K562 (cell line): ENCODE measurements at regions not wholly inside any gene's neighbourhood (a gene's known extent, or its start where the extent isn't known, plus 50 kb on each side); places are given as distances from the start of the nearest gene placed in this dataset.

Source experiments
- ATAC-seq: fragments of 200-7000 bp; cut with Tn5 transposase; 3 replicates; pipeline ENCODE4 v1.9.1; 2020; ENCODE audit warnings: moderate library complexity
- BruUV-seq: library from RNA; stranded (reverse); fragments of 400-500 nt; replicated peaks from 2 replicates; lab custom pipeline; 2021; lab: Mats Ljungman, UMichigan
- CTCF ChIA-PET: fragments of 300-600 bp; formaldehyde crosslinking; extraction: SDS; loops from one replicate; lab custom pipeline; 2021; ENCODE audit warnings: low intra/inter-chr PET ratio; lab: Yijun Ruan, JAX
- POLR2A ChIA-PET: fragments of 300-600, 350-650 bp; sonication (Branson Sonifier 250); formaldehyde crosslinking; extraction: SDS; loops from one replicate; lab custom pipeline; 2021; ENCODE audit warnings: antibody characterized with exemption, inconsistent platforms; lab: Yijun Ruan, JAX
- DNase-seq, 4 experiments: peaks; one replicate each; pipeline versions ENCODE4 v3.0.0 to v3.0.0-alpha.2; 2011 to 2018; ENCODE audit warnings: low spot score in 3 of 4, mixed read lengths in 3 of 4; ENCODE audit errors: extremely low read depth in 1 of 4
- FAIRE-seq: peaks from 2 replicates; lab custom pipeline; 2011; peaks lifted over from hg19 to GRCh38; lab: Jason Lieb, UNC
- H2AFZ ChIP-seq: 2 replicates; pipeline ENCODE4 v1.6.0; 2011; ENCODE audit warnings: low read depth, low read length, control low read depth, inconsistent platforms
- H3K27ac ChIP-seq: fragments of 200-600 bp; 3 replicates; pipeline ENCODE4 v1.8.0; 2011; ENCODE audit warnings: low read depth, mild to moderate bottlenecking, control low read depth, inconsistent platforms, low read length, moderate library complexity, mixed read lengths; ENCODE audit errors: extremely low read depth
- H3K27me3 ChIP-seq, 2 experiments: fragments of 300-600 bp in 1 of 2; 2 replicates in 1 of 2; 3 replicates in 1 of 2; pipeline versions ENCODE4 v1.6.0 to v1.8.0; 2011; ENCODE audit warnings: inconsistent platforms in 2 of 2, low read length in 2 of 2, mild to moderate bottlenecking in 1 of 2, mixed read lengths in 1 of 2, moderate library complexity in 1 of 2; ENCODE audit not compliant: control insufficient read depth in 2 of 2, insufficient read depth in 2 of 2
- H3K36me3 ChIP-seq: fragments of 300-600 bp; 3 replicates; pipeline ENCODE4 v1.8.0; 2011; ENCODE audit warnings: mild to moderate bottlenecking, low read length, inconsistent platforms; ENCODE audit not compliant: control insufficient read depth, insufficient read depth
- H3K4me1 ChIP-seq, 2 experiments: fragments of 200-600 bp in 1 of 2; replicated peaks in 1 of 2; 2 replicates in 1 of 2; 3 replicates in 1 of 2; pipeline versions ENCODE4 v1.5.1 to v1.8.0; 2011; ENCODE audit warnings: inconsistent platforms in 2 of 2, low read length in 2 of 2, mild to moderate bottlenecking in 1 of 2, mixed read lengths in 1 of 2, moderate library complexity in 1 of 2; ENCODE audit not compliant: control insufficient read depth in 2 of 2, insufficient read depth in 2 of 2
- H3K4me2 ChIP-seq: 2 replicates; pipeline ENCODE4 v1.6.1; 2011; ENCODE audit warnings: low read length, control low read depth, inconsistent platforms, mixed read lengths; ENCODE audit not compliant: insufficient read depth
- H3K4me3 ChIP-seq: fragments of 200-600 bp; sonication (generic), shearing (Covaris generic); 2 replicates; pipeline ENCODE4 v1.5.1; 2016; ENCODE audit warnings: control low read depth, inconsistent platforms
- H3K79me2 ChIP-seq: fragments of 200-600 bp; 3 replicates; pipeline ENCODE4 v1.8.0; 2011; ENCODE audit warnings: low read length, inconsistent platforms; ENCODE audit not compliant: control insufficient read depth, insufficient read depth
- H3K9ac ChIP-seq, 2 experiments: 2 replicates each; pipeline versions ENCODE4 v1.6.0 to v1.6.1; 2011; ENCODE audit warnings: low read depth in 2 of 2, low read length in 2 of 2, control low read depth in 1 of 2, inconsistent platforms in 1 of 2, mild to moderate bottlenecking in 1 of 2, mixed read lengths in 1 of 2; ENCODE audit not compliant: insufficient read depth in 1 of 2
- H3K9me1 ChIP-seq: one replicate; pipeline ENCODE4 v1.6.0; 2011; ENCODE audit warnings: inconsistent platforms, mild to moderate bottlenecking, low read length, moderate library complexity; ENCODE audit not compliant: control insufficient read depth, insufficient read depth
- H3K9me3 ChIP-seq: replicated peaks from 2 replicates; pipeline ENCODE4 v1.5.1; 2011; ENCODE audit warnings: low read depth, low read length, inconsistent platforms; ENCODE audit not compliant: control insufficient read depth, insufficient read depth
- H4K20me1 ChIP-seq: replicated peaks from 2 replicates; pipeline ENCODE4 v1.6.1; 2011; ENCODE audit warnings: low read length, inconsistent platforms, mixed read lengths; ENCODE audit not compliant: control insufficient read depth, insufficient read depth
- E2F5 ChIP-seq: sonication (generic); formaldehyde crosslinking; IDR thresholded peaks from 2 replicates; pipeline ENCODE4 v1.8.0; 2022; ENCODE audit warnings: mild to moderate bottlenecking, missing genetic modification reagents
- ERF ChIP-seq: fragments of 450-650 bp; formaldehyde crosslinking; IDR thresholded peaks from 2 replicates; pipeline ENCODE4 v1.4.0; 2020; ENCODE audit warnings: mild to moderate bottlenecking, mixed read lengths
- EWSR1 ChIP-seq: fragments of 450-650 bp; IDR thresholded peaks from 2 replicates; pipeline ENCODE4 v1.6.1; 2018; ENCODE audit warnings: borderline replicate concordance, mild to moderate bottlenecking, low read depth, moderate library complexity; ENCODE audit not compliant: partially characterized antibody
- GATAD2B ChIP-seq: fragments of 450-650 bp; IDR thresholded peaks from 2 replicates; pipeline ENCODE4 v1.6.1; 2017; ENCODE audit warnings: mild to moderate bottlenecking, borderline replicate concordance
- KLF6 ChIP-seq: fragments of 250-450 bp; sonication (Bioruptor Pico); IDR thresholded peaks from 2 replicates; pipeline ENCODE4 v1.4.0; 2020; ENCODE audit warnings: mild to moderate bottlenecking, moderate library complexity, borderline replicate concordance
- NKRF ChIP-seq: fragments of 450-650 bp; IDR thresholded peaks from 2 replicates; pipeline ENCODE4 v1.6.1; 2016; ENCODE audit warnings: borderline replicate concordance
- NR1H2 ChIP-seq: sonication (generic); formaldehyde crosslinking; IDR thresholded peaks from 2 replicates; pipeline ENCODE4 v1.4.0; 2020; ENCODE audit warnings: mild to moderate bottlenecking, missing genetic modification reagents
- PBX2 ChIP-seq, 2 experiments: IDR thresholded peaks in 1 of 2; conservative IDR thresholded peaks in 1 of 2; 2 replicates each; pipeline ENCODE4 v1.6.1; 2016; ENCODE audit warnings: low read depth in 2 of 2, mild to moderate bottlenecking in 1 of 2, missing compliant biosample characterization in 1 of 2, missing genetic modification characterization in 1 of 2, moderate library complexity in 1 of 2
- RFX5 ChIP-seq: IDR thresholded peaks from 2 replicates; pipeline ENCODE4 v1.6.1; 2011; ENCODE audit warnings: low read depth, mild to moderate bottlenecking, improper control_type of control experiment, low read length
- SP1 ChIP-seq: sonication (generic); formaldehyde crosslinking; IDR thresholded peaks from 2 replicates; pipeline ENCODE4 v1.8.1; 2022; ENCODE audit warnings: mild to moderate bottlenecking, missing genetic modification reagents
- ZBTB17 ChIP-seq: fragments of 450-650 bp; formaldehyde crosslinking; IDR thresholded peaks from 2 replicates; pipeline ENCODE4 v1.4.0; 2020; ENCODE audit warnings: mild to moderate bottlenecking
- ZNF165 ChIP-seq: fragments of 250-450 bp; sonication (Bioruptor Pico); IDR thresholded peaks from 2 replicates; pipeline ENCODE4 v1.4.0; 2020; ENCODE audit warnings: borderline replicate concordance
- ZNF695 ChIP-seq: fragments of 450-650 bp; formaldehyde crosslinking; IDR thresholded peaks from 2 replicates; pipeline ENCODE4 v1.4.0; 2020; ENCODE audit warnings: mild to moderate bottlenecking, moderate library complexity
- WGBS: fragments of 100-300 bp; shearing (Covaris generic); methylation state at CpG from one replicate; pipeline ENCODE4 v1.1.6; 2016; ENCODE audit warnings: low coverage, mixed read lengths; ENCODE audit not compliant: insufficient coverage; ENCODE audit errors: missing lambda C conversion rate; 5-methylcytosine and 5-hydroxymethylcytosine counted together
- in situ Hi-C: fragments of 300-500 bp; cut with MboI; formaldehyde crosslinking; loops from 4 replicates; pipeline ENCODE4 v1.15.0; 2018; ENCODE audit warnings: inconsistent platforms, mixed read lengths
- intact Hi-C: fragments of 100-400 bp; cut with micrococcal nuclease; formaldehyde crosslinking; loops from 2 replicates; pipeline ENCODE4 v1.14.2; 2022

- Histone ChIP-seq H3K27ac (no peak overlapping the region), H3K4me3 (no peak overlapping the region), H4K20me1 (no peaks in the 10 kb centered on the region), H3K4me1 (no peaks in the 10 kb centered on the region), H3K36me3 (no peaks in the 10 kb centered on the region), H2AFZ (no peak overlapping the region), H3K9ac (no peak overlapping the region), H3K4me2 (no peak overlapping the region), H3K79me2 (no peaks in the 10 kb centered on the region), H3K9me1 (no peaks in the 10 kb centered on the region), H3K9me3 (no peaks in the 10 kb centered on the region), H3K27me3 (no peaks in the 10 kb centered on the region)
- DNase-seq (no peak), ATAC-seq (no peak), FAIRE-seq (no peak)
- WGBS = 0% methylated on average over 1 of the region's 1 CpG
- no TSS peak for BruUV-seq
- ChIA-PET POLR2A (no interaction called here), CTCF (no interaction called here)
- in situ Hi-C loops = no loop called here
- TF ChIP-seq EWSR1 = no peak
- TF ChIP-seq RFX5 = no peak
- no peak for TF ChIP-seq NKRF
- TF ChIP-seq PBX2 (CRISPR knock-in tag; IDR thresholded peaks at IDR 0.05; ENCODE audit: low read depth) = no peak
- TF ChIP-seq PBX2 (tag; conservative IDR thresholded peaks at IDR 0.05; ENCODE audit: low read depth) = no peak
- TF ChIP-seq ERF (CRISPR knock-in tag) = no peak
- no peak for TF ChIP-seq ZBTB17 (CRISPR knock-in tag)
- TF ChIP-seq ZNF695 (CRISPR knock-in tag) = no peak
- no peak for TF ChIP-seq SP1 (CRISPR knock-in tag)
- no peak for TF ChIP-seq KLF6 (CRISPR knock-in tag)
- TF ChIP-seq E2F5 = no peak
- TF ChIP-seq NR1H2 (CRISPR knock-in tag) = no peak
- TF ChIP-seq ZNF165 (CRISPR knock-in tag) = no peak
- no peak for TF ChIP-seq GATAD2B
- intact Hi-C loops = no loop called here
These were observed 417.2 kb upstream of the LRRTM4 start for GRCh38 chr2:77939370-77939769.
